ENCODE measurements at regions not wholly inside any gene's neighbourhood (a gene's known extent, or its start where the extent isn't known, plus 50 kb on each side); places are given as distances from the start of the nearest gene placed in this dataset.

DNA sequence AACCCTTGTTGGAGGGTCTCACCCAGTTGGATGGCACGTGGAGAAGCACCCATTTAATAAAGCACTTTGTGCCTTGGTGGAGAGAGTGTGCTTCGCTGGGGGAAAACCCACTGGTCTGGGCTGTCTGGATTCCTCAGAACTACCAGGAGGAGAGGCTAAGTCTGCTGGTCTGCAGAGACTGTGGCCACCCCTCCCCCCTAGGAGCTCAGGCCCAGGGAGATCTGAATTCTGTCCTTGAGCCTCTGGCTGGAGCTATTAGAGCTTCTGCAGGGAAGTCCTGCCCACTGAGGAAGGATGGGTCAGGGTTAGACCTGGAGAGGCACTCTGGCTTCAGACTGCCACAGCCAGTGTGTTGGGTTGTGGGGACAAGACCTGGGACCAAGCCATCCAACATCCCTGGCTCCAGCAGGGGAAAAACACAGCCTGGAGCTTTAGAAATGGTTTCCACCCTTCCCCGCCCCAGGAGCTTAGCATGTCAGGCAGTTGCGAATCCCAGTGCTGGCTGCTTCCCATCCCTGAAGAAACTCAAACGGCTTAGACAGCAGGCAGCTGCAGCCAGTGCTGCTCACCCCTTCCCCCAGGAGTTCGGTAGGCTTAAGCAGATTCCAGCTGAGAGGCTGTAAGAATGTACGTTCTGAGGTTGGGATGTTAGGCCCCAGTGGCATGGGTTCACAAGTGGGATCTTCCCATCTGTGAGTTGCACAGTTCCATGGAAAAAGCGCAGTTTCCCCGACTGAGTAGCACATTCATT is 288.3 kb downstream of the TGFB2 start:
- ATAC-seq (replicated peaks; ENCODE audit: extremely low read depth, poor library complexity, severe bottlenecking): no peak
- H3K4me1 Mint-ChIP-seq: no peaks in the 10 kb centered on the region
- H3K36me3 Mint-ChIP-seq (ENCODE audit: insufficient read depth): peaks cover 2% of the 10 kb centered on the region
- no peak for DNase-seq (ENCODE audit: low spot score in 2 of 2)
- H3K27me3 Mint-ChIP-seq: no peaks in the 10 kb centered on the region
- no peak overlapping the region for H3K27ac Mint-ChIP-seq (ENCODE audit: low read depth)
- no peak overlapping the region for H3K4me3 Mint-ChIP-seq
- peaks cover 29% of the 10 kb centered on the region for H3K9me3 Mint-ChIP-seq

DNA sequence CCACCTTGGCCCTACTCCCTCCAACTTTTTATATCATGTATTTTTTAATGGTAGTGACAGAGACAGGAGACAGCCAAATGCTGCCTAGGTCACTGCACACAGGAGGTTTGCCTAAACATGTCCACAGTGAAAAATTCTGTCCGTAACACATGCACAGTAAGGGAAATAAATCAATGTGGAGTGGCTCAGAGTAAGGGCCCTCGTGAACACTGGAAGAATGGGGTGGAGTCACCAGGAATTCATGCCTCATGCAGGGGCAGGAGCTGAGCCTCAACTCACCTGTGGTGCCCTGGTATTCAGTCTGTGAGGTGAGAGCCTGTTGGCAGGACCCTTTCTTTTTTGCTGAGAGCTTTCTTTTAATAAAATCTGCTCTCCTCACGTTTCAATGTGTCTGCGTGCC is 289.1 kb downstream of the TGFB2 start:
- no peak overlapping the region for H3K27ac Mint-ChIP-seq (ENCODE audit: low read depth)
- peaks cover 21% of the 10 kb centered on the region for H3K9me3 Mint-ChIP-seq
- no peaks in the 10 kb centered on the region for H3K27me3 Mint-ChIP-seq
- DNase-seq (ENCODE audit: low spot score in 2 of 2) (no peak), ATAC-seq (replicated peaks; ENCODE audit: extremely low read depth, poor library complexity, severe bottlenecking) (no peak)
- H3K4me3 Mint-ChIP-seq: no peak overlapping the region
- peaks cover 2% of the 10 kb centered on the region for H3K36me3 Mint-ChIP-seq (ENCODE audit: insufficient read depth)
- no peaks in the 10 kb centered on the region for H3K4me1 Mint-ChIP-seq

DNA sequence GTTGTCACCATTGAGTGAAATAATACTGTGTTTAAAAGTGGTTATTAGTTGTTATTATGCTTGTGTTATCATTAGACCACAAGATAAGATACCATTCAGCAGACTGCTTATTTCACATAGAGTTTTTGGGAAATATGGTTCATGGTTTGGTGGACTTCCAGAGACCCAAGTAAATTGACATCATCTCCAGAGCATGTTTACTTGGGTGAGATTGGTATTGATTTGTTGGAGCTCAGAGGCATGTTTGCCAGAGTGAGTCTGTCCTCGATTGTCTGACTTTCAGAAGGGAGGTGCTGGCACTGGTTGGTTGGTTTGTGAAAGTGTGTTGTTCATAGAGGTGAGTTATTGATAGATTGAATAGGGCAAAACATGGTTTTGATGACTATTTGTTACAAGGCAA is 291.4 kb downstream of the TGFB2 start:
- H3K27me3 Mint-ChIP-seq: no peaks in the 10 kb centered on the region
- no peak overlapping the region for H3K27ac Mint-ChIP-seq (ENCODE audit: low read depth)
- DNase-seq (ENCODE audit: low spot score in 2 of 2) (no peak), ATAC-seq (replicated peaks; ENCODE audit: extremely low read depth, poor library complexity, severe bottlenecking) (no peak)
- peaks cover 11% of the 10 kb centered on the region for H3K9me3 Mint-ChIP-seq
- H3K4me3 Mint-ChIP-seq: no peak overlapping the region
- H3K4me1 Mint-ChIP-seq: no peaks in the 10 kb centered on the region
- no peaks in the 10 kb centered on the region for H3K36me3 Mint-ChIP-seq (ENCODE audit: insufficient read depth)

DNA sequence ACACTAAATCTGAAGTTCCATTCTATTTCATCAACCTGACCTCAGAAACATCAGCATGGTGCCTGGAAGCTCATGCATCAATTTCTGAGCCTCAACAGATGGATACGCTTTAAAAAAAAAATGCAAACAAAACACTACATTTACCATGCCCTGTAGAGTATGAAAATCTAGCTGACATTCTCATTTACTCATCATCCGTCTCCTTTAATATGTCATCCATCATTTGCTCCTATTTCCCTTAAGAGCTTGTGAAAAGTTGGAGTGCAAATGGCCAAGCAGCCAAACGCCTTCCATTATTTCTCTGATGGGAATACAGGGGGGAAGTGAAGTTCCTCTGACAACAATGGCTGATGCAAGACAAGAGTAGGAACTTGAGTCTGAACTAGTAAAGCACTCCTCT is 295.0 kb downstream of the TGFB2 start:
- H3K27me3 Mint-ChIP-seq: no peaks in the 10 kb centered on the region
- no peak for DNase-seq (ENCODE audit: low spot score in 2 of 2)
- H3K27ac Mint-ChIP-seq (ENCODE audit: low read depth): no peak overlapping the region
- H3K9me3 Mint-ChIP-seq: no peaks in the 10 kb centered on the region
- H3K4me3 Mint-ChIP-seq: no peak overlapping the region
- H3K36me3 Mint-ChIP-seq (ENCODE audit: insufficient read depth): no peaks in the 10 kb centered on the region
- no peaks in the 10 kb centered on the region for H3K4me1 Mint-ChIP-seq
- no peak for ATAC-seq (replicated peaks; ENCODE audit: extremely low read depth, poor library complexity, severe bottlenecking)

DNA sequence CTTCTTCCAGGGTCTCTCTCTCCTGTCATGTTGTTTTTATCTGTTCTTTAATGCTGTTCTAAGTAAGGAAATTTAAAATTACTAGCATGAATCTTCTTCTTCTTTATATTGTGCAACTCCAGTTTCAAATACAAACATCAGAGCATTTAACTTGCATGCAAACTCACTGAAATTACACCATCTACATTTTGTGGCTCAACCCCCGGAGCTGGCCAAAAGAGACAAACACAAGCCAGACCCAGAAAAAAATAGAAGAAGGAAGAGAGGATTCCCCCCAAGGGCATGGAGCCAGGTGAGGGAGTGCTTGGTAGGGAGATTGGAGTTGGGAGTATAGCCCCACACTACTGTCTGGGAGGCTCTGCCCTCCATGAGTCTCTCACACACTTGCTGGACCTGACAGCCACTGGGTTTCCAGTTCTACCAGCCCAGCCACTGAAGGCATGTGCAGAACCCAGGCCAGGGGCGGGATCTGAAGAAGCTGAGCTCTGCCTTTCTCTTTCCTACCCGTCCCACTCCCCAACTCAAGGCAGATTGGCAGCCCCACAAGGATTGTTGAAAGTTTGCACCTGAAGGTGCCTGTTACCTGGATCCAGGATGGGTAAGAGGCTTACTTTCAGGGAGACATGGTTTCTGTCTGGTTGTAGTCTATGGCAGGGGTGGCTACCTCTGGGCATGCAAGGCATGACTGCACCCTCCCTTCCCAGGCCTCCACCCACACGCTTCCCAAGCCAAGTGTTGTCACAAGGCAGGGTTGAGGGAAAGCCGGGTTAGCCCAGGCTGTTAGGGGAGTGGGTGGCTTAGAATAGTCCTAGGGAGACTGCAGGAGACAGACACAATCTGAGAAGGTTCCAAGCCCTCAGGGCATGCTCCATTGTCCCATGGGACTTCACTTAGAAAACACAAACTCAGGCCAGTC is 297.2 kb downstream of the TGFB2 start:
- no peak overlapping the region for H3K4me3 Mint-ChIP-seq
- no peaks in the 10 kb centered on the region for H3K27me3 Mint-ChIP-seq
- H3K9me3 Mint-ChIP-seq: peaks cover 5% of the 10 kb centered on the region
- H3K27ac Mint-ChIP-seq (ENCODE audit: low read depth): no peak overlapping the region
- H3K4me1 Mint-ChIP-seq: no peaks in the 10 kb centered on the region
- no peaks in the 10 kb centered on the region for H3K36me3 Mint-ChIP-seq (ENCODE audit: insufficient read depth)
- DNase-seq (ENCODE audit: low spot score in 2 of 2) (no peak), ATAC-seq (replicated peaks; ENCODE audit: extremely low read depth, poor library complexity, severe bottlenecking) (no peak)

DNA sequence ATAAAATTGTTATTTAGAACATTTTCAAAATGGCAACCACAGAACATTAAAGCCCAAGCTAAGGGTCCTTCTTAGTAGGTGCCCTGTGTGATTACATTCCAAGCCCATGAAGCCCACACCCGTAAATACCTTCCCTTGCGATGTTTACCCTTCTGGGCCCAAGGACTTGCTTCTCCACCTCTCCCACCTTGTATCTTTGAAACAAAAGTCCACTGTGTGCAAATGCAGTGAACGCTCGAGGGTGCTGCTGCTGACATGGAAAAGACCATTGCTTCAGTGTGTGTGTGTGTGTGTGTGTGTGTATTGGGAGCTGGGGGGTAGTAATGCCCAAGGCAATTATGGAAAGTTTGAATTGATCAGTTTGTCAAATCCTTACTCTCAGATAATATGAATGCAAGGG is 298.1 kb downstream of the TGFB2 start:
- H3K27me3 Mint-ChIP-seq: no peaks in the 10 kb centered on the region

DNA sequence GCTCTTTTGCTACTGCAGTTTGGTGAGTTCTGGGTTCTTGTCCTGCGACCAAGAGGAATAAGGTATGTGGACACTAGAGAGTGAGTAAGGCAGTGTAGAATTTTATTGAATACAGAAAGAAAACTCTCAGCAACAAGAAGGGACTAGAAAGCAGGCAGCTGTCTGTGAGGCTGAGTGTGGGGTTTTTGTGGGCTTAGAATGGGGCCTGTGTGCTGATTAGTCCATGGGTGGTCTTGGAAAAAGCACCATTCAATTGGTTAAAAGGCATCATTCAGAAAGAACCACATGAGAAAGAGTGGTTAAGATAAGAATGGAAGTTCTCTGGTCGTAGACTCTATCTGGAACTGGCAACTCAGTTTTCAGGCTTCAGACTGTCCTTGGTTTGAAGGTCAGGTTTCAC is 298.8 kb downstream of the TGFB2 start:
- no peaks in the 10 kb centered on the region for H3K27me3 Mint-ChIP-seq
- peaks cover 5% of the 10 kb centered on the region for H3K9me3 Mint-ChIP-seq
- H3K4me3 Mint-ChIP-seq: no peak overlapping the region
- no peaks in the 10 kb centered on the region for H3K36me3 Mint-ChIP-seq (ENCODE audit: insufficient read depth)
- DNase-seq (ENCODE audit: low spot score in 2 of 2) (no peak), ATAC-seq (replicated peaks; ENCODE audit: extremely low read depth, poor library complexity, severe bottlenecking) (no peak)
- no peak overlapping the region for H3K27ac Mint-ChIP-seq (ENCODE audit: low read depth)
- H3K4me1 Mint-ChIP-seq: no peaks in the 10 kb centered on the region

More for the DNA sequence above, 298.1 kb downstream of the TGFB2 start:
- no peaks in the 10 kb centered on the region for H3K36me3 Mint-ChIP-seq (ENCODE audit: insufficient read depth)
- peaks cover 5% of the 10 kb centered on the region for H3K9me3 Mint-ChIP-seq
- no peak overlapping the region for H3K4me3 Mint-ChIP-seq
- H3K27ac Mint-ChIP-seq (ENCODE audit: low read depth): no peak overlapping the region
- H3K4me1 Mint-ChIP-seq: no peaks in the 10 kb centered on the region
- DNase-seq (ENCODE audit: low spot score in 2 of 2) (no peak), ATAC-seq (replicated peaks; ENCODE audit: extremely low read depth, poor library complexity, severe bottlenecking) (no peak)

DNA sequence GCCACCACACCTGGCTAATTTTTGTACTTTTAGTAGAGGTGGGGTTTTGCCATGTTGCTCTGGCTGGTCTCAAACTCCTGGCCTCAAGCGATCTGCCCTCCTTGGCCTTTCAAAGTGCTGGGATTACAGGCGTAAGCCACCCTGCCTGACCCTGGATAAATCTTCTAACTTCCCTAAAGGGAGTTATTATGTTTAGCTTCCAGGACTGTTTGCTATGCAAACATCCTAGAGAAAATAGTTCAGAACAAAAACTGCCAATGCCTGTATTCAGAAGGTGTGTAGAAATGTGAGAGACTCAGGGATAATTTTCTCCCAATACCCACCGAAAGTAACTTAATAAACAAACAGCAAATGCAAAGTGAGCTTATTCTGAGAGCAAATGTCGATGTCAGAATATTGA is 301.2 kb downstream of the TGFB2 start:
- Mint-ChIP-seq H3K4me3 (no peak overlapping the region), H3K27ac (ENCODE audit: low read depth) (no peak overlapping the region), H3K9me3 (peaks cover 13% of the 10 kb centered on the region), H3K36me3 (ENCODE audit: insufficient read depth) (no peaks in the 10 kb centered on the region), H3K27me3 (no peaks in the 10 kb centered on the region), H3K4me1 (no peaks in the 10 kb centered on the region)
- no peak for ATAC-seq (replicated peaks; ENCODE audit: extremely low read depth, poor library complexity, severe bottlenecking)
- DNase-seq (ENCODE audit: low spot score in 2 of 2): no peak

DNA sequence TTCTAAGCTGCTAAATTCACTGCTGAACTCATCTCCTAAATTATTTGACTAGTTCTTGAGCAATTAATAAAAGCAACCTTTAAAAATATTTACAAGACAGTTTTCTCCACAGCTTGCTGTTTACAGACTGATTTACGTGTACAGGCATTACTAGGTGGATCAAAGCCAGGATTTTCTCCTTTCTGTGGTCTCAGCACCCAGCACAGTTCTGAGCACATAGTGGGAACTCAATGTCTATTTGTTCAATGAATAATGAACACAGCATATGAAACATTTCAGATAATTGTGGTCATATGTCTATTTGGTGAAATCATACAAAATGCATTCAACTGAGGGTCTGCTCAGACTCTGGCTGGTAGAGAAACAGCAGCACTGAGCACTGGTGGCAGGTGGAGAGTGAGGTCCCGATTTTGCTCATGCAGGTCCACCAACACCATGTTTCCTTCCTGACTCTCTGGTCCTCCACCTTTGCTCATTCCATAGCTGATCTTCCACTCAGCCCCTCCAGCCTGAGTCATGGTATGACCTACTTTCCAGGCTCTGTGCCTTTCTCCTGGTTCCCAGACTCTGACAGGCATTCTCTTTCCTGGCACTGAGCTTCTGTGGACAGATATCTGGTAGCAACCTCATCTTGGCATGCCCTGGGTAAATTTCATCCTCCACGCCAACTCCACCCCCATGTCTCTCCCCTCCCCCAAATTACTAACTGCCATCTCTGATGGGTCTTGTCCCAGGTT is 311.3 kb downstream of the TGFB2 start:
- Mint-ChIP-seq H3K27me3 (no peaks in the 10 kb centered on the region), H3K36me3 (ENCODE audit: insufficient read depth) (peaks cover 3% of the 10 kb centered on the region), H3K4me1 (no peaks in the 10 kb centered on the region), H3K9me3 (peaks cover 3% of the 10 kb centered on the region), H3K27ac (ENCODE audit: low read depth) (no peak overlapping the region), H3K4me3 (no peak overlapping the region)
- no peak for DNase-seq (ENCODE audit: low spot score in 2 of 2)
- ATAC-seq (replicated peaks; ENCODE audit: extremely low read depth, poor library complexity, severe bottlenecking): no peak

DNA sequence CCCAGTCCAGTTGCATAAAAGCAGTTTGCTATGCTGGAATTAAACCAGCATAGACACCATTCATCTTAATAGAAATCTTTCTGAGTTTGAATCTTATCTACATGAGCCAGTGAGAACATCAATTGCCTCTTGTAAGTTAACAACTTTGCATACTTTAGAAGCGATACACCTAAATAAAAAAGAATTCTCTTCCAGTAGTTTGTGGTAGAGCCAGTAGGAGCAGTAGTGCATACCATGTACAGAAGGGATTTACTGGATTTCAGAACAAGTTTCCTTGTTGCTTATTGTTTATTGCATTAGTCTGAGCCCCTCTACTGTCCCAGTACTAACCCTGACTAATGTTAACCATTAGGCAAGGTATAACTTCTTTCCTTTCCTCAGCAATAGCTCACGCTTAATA is 313.1 kb downstream of the TGFB2 start:
- DNase-seq (ENCODE audit: low spot score in 2 of 2): no peak
- ATAC-seq (replicated peaks; ENCODE audit: extremely low read depth, poor library complexity, severe bottlenecking): no peak
- Mint-ChIP-seq H3K4me1 (no peaks in the 10 kb centered on the region), H3K9me3 (no peaks in the 10 kb centered on the region), H3K4me3 (no peak overlapping the region), H3K27ac (ENCODE audit: low read depth) (no peak overlapping the region), H3K27me3 (no peaks in the 10 kb centered on the region), H3K36me3 (ENCODE audit: insufficient read depth) (peaks cover 3% of the 10 kb centered on the region)

DNA sequence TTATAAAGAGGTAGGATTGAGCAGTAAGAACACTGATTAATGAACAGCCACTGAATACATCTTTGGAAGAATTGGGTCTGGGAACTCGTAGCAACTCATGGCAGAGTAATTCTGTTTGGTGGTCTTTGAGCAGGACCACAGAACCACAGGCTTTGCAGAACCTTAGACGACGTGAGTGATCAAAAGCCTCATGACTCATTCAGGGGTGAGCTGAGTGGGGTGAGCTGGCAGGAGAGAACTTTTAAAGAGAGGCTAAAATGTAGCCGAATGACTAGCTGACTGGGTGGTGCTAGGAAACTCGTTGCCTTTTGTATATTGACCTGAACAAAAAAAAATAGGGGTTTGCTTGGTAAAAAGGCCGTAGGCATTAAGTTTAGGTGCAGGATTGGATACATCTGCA is 313.8 kb downstream of the TGFB2 start:
- H3K4me1 Mint-ChIP-seq: no peaks in the 10 kb centered on the region
- H3K9me3 Mint-ChIP-seq: no peaks in the 10 kb centered on the region
- DNase-seq (ENCODE audit: low spot score in 2 of 2) (no peak), ATAC-seq (replicated peaks; ENCODE audit: extremely low read depth, poor library complexity, severe bottlenecking) (no peak)
- no peak overlapping the region for H3K4me3 Mint-ChIP-seq
- no peak overlapping the region for H3K27ac Mint-ChIP-seq (ENCODE audit: low read depth)
- peaks cover 3% of the 10 kb centered on the region for H3K36me3 Mint-ChIP-seq (ENCODE audit: insufficient read depth)
- no peaks in the 10 kb centered on the region for H3K27me3 Mint-ChIP-seq

DNA sequence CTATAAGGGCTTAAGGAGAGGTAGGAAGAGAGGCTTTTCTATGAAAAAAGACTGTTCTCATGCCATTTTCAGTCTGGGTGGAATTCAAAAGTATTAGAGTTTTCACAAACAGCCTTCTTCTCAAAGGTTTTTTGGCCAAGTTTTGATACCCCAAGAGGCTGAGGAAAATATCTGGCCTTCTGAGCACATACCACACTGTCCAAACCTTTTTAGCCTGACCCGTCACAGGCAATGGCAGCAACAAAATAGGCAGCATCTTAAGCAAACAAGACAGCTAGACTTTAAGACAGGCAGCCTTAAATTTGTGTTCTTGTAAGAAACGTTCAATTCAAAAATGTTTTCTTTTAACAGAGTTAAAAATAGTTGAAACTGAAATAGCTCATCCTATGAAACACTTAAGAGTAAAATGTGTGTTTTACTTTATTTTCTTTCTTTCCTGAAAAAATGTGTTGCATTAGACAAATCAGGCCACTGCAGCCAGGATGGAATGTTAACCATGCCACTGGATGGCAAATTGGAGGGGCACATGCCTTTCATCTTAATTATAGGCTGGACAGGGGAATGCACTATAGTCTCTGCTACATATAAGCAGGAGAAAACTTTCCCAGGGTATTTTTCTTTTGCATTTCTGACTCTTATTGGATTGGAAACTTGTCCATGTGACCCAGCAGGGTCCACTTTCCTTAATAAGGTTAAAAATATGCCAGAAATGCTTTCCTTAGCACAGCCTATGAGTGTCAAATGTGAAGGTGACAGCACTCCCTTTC is 315.0 kb downstream of the TGFB2 start:
- ATAC-seq (replicated peaks; ENCODE audit: extremely low read depth, poor library complexity, severe bottlenecking) (no peak), DNase-seq (ENCODE audit: low spot score in 2 of 2) (no peak)
- peaks cover 3% of the 10 kb centered on the region for H3K36me3 Mint-ChIP-seq (ENCODE audit: insufficient read depth)
- H3K27ac Mint-ChIP-seq (ENCODE audit: low read depth): no peak overlapping the region
- no peak overlapping the region for H3K4me3 Mint-ChIP-seq
- no peaks in the 10 kb centered on the region for H3K4me1 Mint-ChIP-seq
- H3K27me3 Mint-ChIP-seq: no peaks in the 10 kb centered on the region
- no peaks in the 10 kb centered on the region for H3K9me3 Mint-ChIP-seq
